Activated naive CD8-positive, alpha-beta T cell treated with anti-CD3 and anti-CD28 coated beads for 36 hours (primary cell): ENCODE measurements at regions not wholly inside any gene's neighbourhood (a gene's known extent, or its start where the extent isn't known, plus 50 kb on each side); places are given as distances from the start of the nearest gene placed in this dataset.
"Not testable (repeated sequence)": the region's sequence is repeated elsewhere in the genome, so short reads cannot be mapped to it uniquely, and the experiment has no call there.

ENCODE experiments used
- DNase-seq: peaks from one replicate; pipeline ENCODE4 v3.0.0; 2021
- H3K27ac Mint-ChIP-seq: one replicate; pipeline ENCODE4 v1.8.0; 2022; ENCODE audit warnings: mild to moderate bottlenecking, moderate library complexity, mixed read lengths
- H3K27me3 Mint-ChIP-seq: one replicate; pipeline ENCODE4 v1.8.0; 2022; ENCODE audit warnings: mild to moderate bottlenecking, mixed read lengths
- H3K36me3 Mint-ChIP-seq: one replicate; pipeline ENCODE4 v1.8.0; 2021; ENCODE audit warnings: mild to moderate bottlenecking, mixed read lengths
- H3K4me1 Mint-ChIP-seq: one replicate; pipeline ENCODE4 v1.8.0; 2021; ENCODE audit warnings: mixed read lengths
- H3K4me3 Mint-ChIP-seq: one replicate; pipeline ENCODE4 v1.8.0; 2022; ENCODE audit warnings: mild to moderate bottlenecking, moderate library complexity, mixed read lengths
- H3K9me3 Mint-ChIP-seq: one replicate; pipeline ENCODE4 v1.8.0; 2022; ENCODE audit warnings: mixed read lengths

DNA sequence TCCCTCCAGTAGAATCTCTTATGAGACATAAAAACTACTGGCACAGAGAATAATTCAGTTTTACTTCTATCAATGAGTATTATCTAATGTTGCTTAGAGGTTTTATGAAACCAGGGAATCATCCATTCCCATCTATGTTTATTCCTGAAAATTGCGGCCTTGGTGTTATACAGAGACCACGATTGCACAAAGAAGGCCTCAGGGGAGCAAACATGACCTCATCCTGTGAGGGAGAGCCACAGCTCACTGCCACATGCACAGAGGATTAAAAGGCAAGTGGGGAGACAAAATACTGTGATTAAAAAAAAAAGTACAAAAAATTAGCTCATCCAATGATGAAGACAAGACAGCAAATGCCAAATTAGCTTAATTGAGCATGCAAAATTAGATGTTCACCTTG is 111.8 kb upstream of the SLC35G4 start:
- no peak for DNase-seq
- Mint-ChIP-seq H3K4me1 (no peaks in the 10 kb centered on the region), H3K4me3 (no peak overlapping the region), H3K27ac (no peak overlapping the region), H3K9me3 (no peaks in the 10 kb centered on the region), H3K36me3 (no peaks in the 10 kb centered on the region), H3K27me3 (peaks cover 8% of the 10 kb centered on the region)

DNA sequence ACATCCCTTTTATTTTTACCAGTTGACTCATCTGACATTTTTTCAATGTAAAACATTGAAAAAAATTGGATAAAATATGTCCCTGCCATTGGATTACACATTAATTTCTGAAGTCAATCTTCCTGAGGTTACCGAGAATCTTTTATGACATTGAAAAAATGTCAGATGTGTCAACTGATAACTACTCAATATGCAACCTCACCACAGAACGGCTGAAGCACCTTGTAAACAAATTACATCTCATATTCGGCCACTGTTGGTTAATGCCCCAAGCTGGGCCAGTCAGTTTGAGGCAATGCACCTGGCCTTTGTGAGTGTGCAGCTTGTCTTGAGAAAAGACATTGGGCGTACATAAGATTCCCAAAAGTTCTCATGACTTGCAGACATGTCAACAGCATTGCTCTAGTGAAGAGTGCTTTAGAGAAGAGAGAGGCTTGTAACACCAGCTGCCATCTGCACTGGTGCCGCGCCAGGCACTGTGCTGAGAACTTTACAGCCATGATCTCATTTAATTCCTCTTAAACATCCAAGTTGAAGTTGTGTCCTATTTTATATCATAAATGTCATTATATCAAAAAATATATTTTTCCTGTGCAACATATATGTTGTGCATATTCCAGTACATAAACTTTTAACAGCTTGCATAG is 112.7 kb upstream of the SLC35G4 start:
- Mint-ChIP-seq H3K36me3 (no peaks in the 10 kb centered on the region), H3K9me3 (no peaks in the 10 kb centered on the region), H3K27ac (no peak overlapping the region), H3K4me1 (no peaks in the 10 kb centered on the region), H3K4me3 (no peak overlapping the region), H3K27me3 (peaks cover 8% of the 10 kb centered on the region)
- no peak for DNase-seq

DNA sequence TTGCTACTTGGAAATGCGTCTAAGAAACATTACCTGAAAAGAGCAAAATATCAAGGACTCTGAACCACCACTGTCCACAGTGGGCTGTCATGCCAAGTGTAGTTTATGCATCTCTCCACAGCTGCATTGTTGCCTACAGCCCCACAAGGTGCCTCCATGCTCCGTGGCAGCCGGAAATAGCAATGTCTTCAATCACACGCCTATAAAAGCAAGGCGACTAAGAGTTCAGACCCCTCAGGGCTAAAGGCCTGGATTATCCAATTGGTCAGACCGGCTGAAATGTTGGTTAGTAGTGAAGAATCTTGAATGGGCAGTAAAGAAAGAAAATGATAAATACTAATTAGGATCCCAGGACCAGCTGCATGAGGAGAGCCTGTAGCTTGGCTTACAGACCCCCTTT is 114.0 kb upstream of the SLC35G4 start:
- no peaks in the 10 kb centered on the region for H3K9me3 Mint-ChIP-seq
- DNase-seq, result no peak
- H3K36me3 Mint-ChIP-seq, result no peaks in the 10 kb centered on the region
- H3K4me3 Mint-ChIP-seq, result no peak overlapping the region
- H3K4me1 Mint-ChIP-seq, result no peaks in the 10 kb centered on the region
- H3K27me3 Mint-ChIP-seq, result peaks cover 8% of the 10 kb centered on the region
- no peak overlapping the region for H3K27ac Mint-ChIP-seq

DNA sequence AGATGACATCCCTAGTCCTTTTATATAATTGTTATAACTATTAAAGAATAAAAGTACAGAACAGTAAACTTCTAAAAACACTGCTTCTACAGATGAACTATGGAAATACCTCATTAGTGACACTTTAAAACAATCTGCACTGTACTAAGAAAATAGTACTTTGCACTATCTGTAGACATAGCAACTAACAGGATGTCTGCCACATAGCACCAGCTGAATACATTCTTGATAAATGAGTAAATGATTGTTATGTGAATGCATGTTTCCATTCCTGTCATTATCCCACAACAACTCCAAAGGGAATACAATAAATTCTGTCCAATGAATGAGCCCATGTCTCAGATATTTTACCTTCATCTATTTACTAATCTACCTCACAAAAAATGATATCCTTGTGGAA is 115.3 kb upstream of the SLC35G4 start:
- no peak overlapping the region for H3K4me3 Mint-ChIP-seq
- no peak for DNase-seq
- no peaks in the 10 kb centered on the region for H3K36me3 Mint-ChIP-seq
- H3K9me3 Mint-ChIP-seq, result no peaks in the 10 kb centered on the region
- no peaks in the 10 kb centered on the region for H3K4me1 Mint-ChIP-seq
- H3K27ac Mint-ChIP-seq, result no peak overlapping the region
- H3K27me3 Mint-ChIP-seq, result peaks cover 3% of the 10 kb centered on the region

DNA sequence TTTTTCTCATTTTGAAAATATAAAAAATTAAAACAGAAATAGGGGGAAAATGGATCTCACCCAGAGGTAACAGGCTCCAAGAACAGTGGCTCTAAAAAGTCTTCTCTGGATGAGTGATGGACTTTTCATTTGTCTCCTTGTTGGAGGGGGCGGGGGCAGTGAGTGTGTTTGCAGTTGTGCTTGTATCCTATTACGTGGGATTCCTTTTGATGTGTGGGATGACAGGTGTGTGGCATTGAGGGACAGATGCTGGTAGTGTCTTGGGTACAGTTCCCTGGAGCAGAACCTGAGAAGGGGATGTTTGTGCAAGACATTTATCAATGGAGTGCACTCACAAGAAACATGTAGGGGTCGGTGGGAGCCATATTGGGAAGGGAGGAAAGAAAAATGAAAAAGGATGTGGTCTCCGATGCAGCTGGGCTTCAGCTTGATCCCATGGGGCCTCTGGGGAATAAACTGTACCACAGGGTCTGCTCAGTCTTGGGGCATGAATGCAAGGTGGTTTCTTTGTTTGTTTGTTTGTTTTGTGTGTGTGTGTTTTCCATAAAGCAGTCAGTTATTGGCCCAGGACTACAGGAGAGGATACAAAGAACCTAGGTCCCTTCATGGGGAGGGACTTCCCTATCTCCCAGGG is 120.0 kb upstream of the SLC35G4 start:
- no peak overlapping the region for H3K27ac Mint-ChIP-seq

DNA sequence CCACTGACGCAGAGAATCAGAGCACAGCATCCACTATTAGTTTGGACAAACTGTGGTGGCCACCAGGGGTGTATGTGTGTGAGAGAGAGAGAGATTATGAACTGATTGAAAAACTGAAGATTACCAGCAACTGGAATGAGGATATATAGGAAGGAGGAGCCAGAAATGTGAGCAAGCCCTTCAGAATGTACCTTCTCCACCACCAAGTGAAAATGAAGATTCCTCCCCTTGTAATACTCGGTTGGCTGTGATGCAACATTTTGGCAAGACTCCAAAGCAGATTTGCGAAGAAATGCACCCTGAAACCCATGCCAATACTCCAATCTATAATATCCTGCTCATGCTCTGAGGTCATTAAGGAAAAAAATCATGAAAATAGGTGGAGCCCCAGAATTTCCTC is 121.2 kb upstream of the SLC35G4 start:
- Mint-ChIP-seq H3K4me3 (no peak overlapping the region), H3K36me3 (no peaks in the 10 kb centered on the region), H3K27me3 (no peaks in the 10 kb centered on the region), H3K9me3 (no peaks in the 10 kb centered on the region), H3K4me1 (no peaks in the 10 kb centered on the region), H3K27ac (no peak overlapping the region)
- no peak for DNase-seq

More for the DNA sequence above, 120.0 kb upstream of the SLC35G4 start:
- DNase-seq, result no peak
- Mint-ChIP-seq H3K4me1 (no peaks in the 10 kb centered on the region), H3K9me3 (no peaks in the 10 kb centered on the region), H3K36me3 (no peaks in the 10 kb centered on the region), H3K4me3 (no peak overlapping the region), H3K27me3 (no peaks in the 10 kb centered on the region)

DNA sequence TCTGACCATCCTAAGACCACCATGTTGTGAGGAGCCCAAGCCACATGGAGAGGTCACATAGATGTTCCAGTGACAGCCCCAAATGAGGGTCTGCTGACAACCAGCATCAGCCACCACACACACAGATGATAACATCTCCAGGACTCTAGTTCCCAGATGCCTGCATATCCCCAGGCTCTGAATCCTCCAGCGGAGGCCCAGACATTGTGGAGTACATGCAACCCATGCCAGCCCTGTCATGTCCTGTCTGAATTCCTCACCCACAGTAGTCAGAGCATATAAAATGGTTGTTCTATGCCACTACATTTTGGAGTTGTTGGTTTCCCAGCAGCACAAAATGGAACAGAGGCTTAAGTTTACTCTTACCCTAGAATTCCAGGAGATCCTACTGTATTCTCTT is 122.0 kb upstream of the SLC35G4 start:
- Mint-ChIP-seq H3K27ac (no peak overlapping the region), H3K9me3 (no peaks in the 10 kb centered on the region), H3K27me3 (no peaks in the 10 kb centered on the region), H3K36me3 (no peaks in the 10 kb centered on the region), H3K4me1 (no peaks in the 10 kb centered on the region), H3K4me3 (no peak overlapping the region)
- no peak for DNase-seq

DNA sequence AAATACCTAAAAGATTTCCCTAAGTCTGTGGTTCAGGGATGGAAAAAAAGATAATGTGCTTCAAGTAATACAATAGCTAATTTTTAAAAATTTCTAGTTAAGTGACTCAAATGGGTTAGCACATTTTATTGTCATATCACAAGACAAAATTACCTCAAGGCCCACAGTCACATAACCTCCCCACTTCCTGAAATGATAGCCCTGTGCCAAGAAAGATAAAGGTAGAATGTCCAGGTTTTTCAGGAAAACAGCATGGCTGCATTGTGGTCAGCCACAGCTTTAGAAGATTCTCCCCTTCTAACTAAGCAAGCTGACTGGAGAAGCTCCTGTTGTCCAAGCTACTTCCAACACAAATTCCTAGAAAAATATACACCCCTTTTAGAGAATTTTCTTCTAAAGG is 127.1 kb upstream of the SLC35G4 start:
- no peak for DNase-seq
- Mint-ChIP-seq H3K36me3 (no peaks in the 10 kb centered on the region), H3K27me3 (peaks cover 4% of the 10 kb centered on the region)

DNA sequence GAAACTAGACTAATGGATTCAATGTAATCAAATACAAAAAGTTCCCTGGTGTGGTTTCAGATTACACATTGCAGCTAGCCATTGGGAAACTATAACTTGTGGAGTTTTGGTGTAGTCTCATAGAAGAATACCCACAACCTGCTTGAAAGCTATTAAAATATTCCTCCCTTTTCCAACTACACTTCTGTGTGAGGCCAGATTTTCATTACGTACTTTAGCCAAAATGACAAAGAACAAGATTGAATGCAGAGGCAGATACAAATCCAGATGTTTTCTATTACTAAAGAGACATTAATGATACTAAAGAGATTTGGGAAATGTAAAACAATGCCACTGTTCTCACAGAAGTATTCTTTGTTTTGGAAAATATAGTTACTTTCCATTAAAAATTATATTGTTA is 128.7 kb upstream of the SLC35G4 start:
- Mint-ChIP-seq H3K27ac (no peak overlapping the region), H3K4me1 (no peaks in the 10 kb centered on the region), H3K4me3 (no peak overlapping the region), H3K36me3 (no peaks in the 10 kb centered on the region), H3K27me3 (peaks cover 7% of the 10 kb centered on the region), H3K9me3 (peaks cover 2% of the 10 kb centered on the region)
- DNase-seq, result no peak

More for the DNA sequence above, 127.1 kb upstream of the SLC35G4 start:
- Mint-ChIP-seq H3K4me3 (no peak overlapping the region), H3K27ac (no peak overlapping the region), H3K4me1 (no peaks in the 10 kb centered on the region), H3K9me3 (no peaks in the 10 kb centered on the region)

DNA sequence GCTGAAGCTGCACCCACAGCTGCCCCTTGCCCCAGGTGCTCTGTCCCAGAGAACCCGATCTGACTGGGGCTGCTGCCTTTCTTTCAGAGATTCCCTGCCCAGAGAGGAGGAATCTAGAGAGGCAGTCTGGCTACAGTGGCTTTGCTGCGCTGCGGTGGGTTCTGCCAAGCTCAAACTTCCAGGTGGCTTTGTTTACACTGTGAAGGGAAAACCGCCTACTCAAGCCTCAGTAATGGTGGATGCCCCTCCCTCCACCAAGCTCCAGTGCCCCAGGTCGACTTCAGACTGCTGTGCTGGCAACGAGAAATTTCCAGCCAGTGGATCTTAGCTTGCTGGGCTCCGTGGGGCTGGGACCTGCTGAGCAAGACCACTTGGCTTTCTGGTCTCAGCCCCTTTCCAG is 130.4 kb upstream of the SLC35G4 start:
- not testable (repeated sequence) for H3K27ac Mint-ChIP-seq, H3K4me1 Mint-ChIP-seq, H3K36me3 Mint-ChIP-seq, DNase-seq, H3K9me3 Mint-ChIP-seq, H3K4me3 Mint-ChIP-seq, H3K27me3 Mint-ChIP-seq

DNA sequence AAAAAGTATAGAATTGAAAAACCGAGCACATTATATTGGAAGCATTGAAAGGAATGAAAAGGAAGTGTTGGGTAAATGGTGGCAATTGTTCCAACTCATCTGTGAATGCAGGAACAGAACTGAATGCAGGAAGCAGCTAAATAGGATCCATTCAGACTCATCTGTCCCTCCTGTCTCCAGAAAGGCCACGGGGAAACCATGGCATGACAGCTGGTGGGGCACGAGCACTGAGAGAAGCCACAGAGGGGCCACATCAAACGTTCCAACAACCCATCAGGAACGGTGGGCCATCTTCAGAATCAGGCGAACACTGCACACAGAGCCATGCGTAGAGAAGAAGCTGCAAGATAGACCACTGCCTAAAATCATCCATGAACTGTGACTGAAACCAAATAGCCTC is 138.5 kb upstream of the SLC35G4 start:
- peaks cover 2% of the 10 kb centered on the region for H3K9me3 Mint-ChIP-seq
- no peak overlapping the region for H3K27ac Mint-ChIP-seq
- no peaks in the 10 kb centered on the region for H3K27me3 Mint-ChIP-seq
- no peaks in the 10 kb centered on the region for H3K36me3 Mint-ChIP-seq
- no peak overlapping the region for H3K4me3 Mint-ChIP-seq
- H3K4me1 Mint-ChIP-seq, result no peaks in the 10 kb centered on the region
- no peak for DNase-seq

DNA sequence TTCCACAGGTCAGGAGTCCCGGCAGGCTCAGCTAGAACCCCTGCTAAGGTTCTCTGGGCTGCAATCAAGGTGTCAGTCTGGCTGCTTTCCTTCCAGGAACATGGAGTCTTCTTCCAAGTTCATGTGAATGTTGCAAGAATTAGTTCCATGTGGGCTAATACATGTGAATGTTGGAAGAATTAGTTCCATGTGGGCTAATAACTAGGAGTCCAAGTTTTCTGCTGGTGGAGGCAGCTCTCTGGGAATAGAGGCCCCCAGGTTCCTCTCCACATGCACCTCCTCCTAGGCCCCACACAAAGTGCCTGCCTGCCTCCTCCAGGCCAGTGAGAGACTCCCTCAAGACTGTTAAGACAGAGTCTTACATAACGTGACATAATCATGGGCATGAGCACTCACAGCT is 140.8 kb upstream of the SLC35G4 start:
- Mint-ChIP-seq H3K27me3 (no peaks in the 10 kb centered on the region), H3K9me3 (no peaks in the 10 kb centered on the region), H3K36me3 (no peaks in the 10 kb centered on the region), H3K4me1 (no peaks in the 10 kb centered on the region), H3K4me3 (no peak overlapping the region), H3K27ac (no peak overlapping the region)
- no peak for DNase-seq

DNA sequence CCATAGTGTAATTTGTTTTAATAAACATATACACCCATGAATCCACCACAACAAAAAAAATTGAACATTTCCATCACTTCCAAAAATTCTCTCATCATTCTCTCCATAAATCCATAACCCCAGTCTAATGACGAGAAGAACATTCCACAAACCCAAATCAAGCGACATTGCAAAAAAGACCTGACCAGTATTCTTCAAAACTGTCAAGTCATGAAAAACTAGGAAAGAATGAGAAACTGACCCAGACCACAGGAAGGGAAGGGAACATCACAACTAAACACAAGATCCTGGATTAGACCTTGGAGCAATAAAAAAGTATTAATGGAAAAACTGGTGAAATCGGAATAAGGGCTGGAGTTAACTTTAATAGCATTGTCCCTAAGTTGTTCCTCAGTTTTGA is 141.3 kb upstream of the SLC35G4 start:
- no peaks in the 10 kb centered on the region for H3K4me1 Mint-ChIP-seq
- H3K4me3 Mint-ChIP-seq, result no peak overlapping the region
- no peaks in the 10 kb centered on the region for H3K36me3 Mint-ChIP-seq
- H3K27me3 Mint-ChIP-seq, result no peaks in the 10 kb centered on the region
- no peaks in the 10 kb centered on the region for H3K9me3 Mint-ChIP-seq
- H3K27ac Mint-ChIP-seq, result no peak overlapping the region
- DNase-seq, result no peak

DNA sequence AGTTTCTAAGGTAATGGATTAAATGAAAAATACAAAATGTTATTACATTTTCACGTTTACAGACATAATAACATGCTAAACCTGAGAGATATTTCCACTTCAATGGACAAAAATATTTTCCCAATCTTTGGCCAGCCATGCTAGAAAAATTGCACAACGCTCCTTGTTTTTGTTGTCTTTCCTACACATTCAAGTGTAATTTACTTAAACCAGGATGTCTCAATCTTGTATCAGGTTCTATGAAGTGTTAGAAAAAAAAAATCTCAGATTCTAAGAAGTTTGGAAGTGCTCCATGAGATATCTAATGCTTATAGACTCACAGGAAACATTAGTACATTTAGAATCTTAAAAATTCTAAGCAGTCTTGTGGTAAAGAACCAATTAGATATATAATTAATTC is 141.8 kb upstream of the SLC35G4 start:
- Mint-ChIP-seq H3K36me3 (no peaks in the 10 kb centered on the region), H3K9me3 (no peaks in the 10 kb centered on the region), H3K27ac (no peak overlapping the region), H3K4me1 (no peaks in the 10 kb centered on the region), H3K4me3 (no peak overlapping the region), H3K27me3 (no peaks in the 10 kb centered on the region)
- no peak for DNase-seq

DNA sequence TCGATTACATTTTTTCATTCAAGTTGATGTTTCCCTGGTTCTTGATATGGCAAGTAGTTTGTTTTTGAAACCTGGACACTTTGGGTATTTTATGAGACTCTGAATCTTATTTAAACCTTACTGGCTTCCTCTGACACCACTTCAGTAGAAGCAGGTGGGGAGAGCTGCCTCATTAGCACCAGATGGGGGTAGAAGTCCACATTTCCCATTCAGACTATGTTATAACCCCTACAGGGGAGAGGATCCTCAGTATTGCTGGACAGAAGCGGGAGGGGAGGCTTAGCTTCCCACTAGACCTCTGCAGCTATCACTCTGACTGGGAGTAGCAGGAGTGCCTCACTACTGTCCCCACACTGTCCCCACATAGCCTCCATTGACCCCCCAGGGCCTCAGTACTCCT is 145.3 kb upstream of the SLC35G4 start:
- Mint-ChIP-seq H3K9me3 (no peaks in the 10 kb centered on the region), H3K27me3 (no peaks in the 10 kb centered on the region), H3K36me3 (no peaks in the 10 kb centered on the region), H3K4me3 (no peak overlapping the region), H3K4me1 (no peaks in the 10 kb centered on the region), H3K27ac (no peak overlapping the region)
- DNase-seq, result no peak

DNA sequence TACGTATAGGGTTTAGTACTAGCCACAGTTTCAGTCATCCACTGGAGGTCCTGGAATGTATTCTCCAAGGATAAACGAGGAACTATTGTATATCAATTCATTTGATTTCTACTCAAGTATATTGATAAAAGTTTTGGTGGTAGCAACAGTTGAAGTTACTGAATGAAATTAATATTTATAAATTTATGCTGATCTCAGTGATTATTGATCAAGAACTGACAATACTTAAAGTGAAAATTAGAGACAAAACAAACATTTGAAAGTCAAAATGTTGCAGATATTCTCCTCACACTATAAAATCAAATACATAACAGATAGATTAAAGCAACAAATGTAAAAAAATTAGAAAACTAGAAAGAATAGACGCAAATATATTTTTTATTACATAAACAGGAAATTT is 150.9 kb upstream of the SLC35G4 start:
- Mint-ChIP-seq H3K36me3 (no peaks in the 10 kb centered on the region), H3K4me3 (no peak overlapping the region), H3K27ac (no peak overlapping the region), H3K9me3 (no peaks in the 10 kb centered on the region), H3K4me1 (no peaks in the 10 kb centered on the region), H3K27me3 (no peaks in the 10 kb centered on the region)
- DNase-seq, result no peak
